ENCODE measurements at regions not wholly inside any gene's neighbourhood (a gene's known extent, or its start where the extent isn't known, plus 50 kb on each side); places are given as distances from the start of the nearest gene placed in this dataset.

- H3K9me3 Mint-ChIP-seq (ENCODE audit: low read depth, unreplicated experiment), result no peaks in the 10 kb centered on the region
- H3K27me3 Mint-ChIP-seq (ENCODE audit: unreplicated experiment), result no peaks in the 10 kb centered on the region
- CTCF ChIA-PET, result no interaction called here
- H3K36me3 Mint-ChIP-seq (ENCODE audit: insufficient read depth, unreplicated experiment), result no peaks in the 10 kb centered on the region
- no TSS peak for BruUV-seq (replicated peaks)
- H3K4me3 Mint-ChIP-seq (ENCODE audit: low read depth, unreplicated experiment), result no peak overlapping the region
- no peak overlapping the region for H3K27ac Mint-ChIP-seq (ENCODE audit: unreplicated experiment)
- intact Hi-C loops (cut with micrococcal nuclease; ENCODE audit: unreplicated experiment), result no loop called here
- no peak for TF ChIP-seq CTCF (IDR thresholded peaks at IDR 0.05; ENCODE audit: unreplicated experiment)
- H3K4me1 Mint-ChIP-seq (ENCODE audit: low read depth, unreplicated experiment), result no peaks in the 10 kb centered on the region
- DNase-seq, result no peak
Measured at GRCh38 chr4:145307120-145307519, 126.7 kb upstream of the OTUD4 start.

GRCh38 chr4:145302725-145303124, 122.3 kb upstream of the OTUD4 start:
- TF ChIP-seq CTCF (IDR thresholded peaks at IDR 0.05; ENCODE audit: unreplicated experiment), result no peak
- no peaks in the 10 kb centered on the region for H3K4me1 Mint-ChIP-seq (ENCODE audit: low read depth, unreplicated experiment)
- no peak overlapping the region for H3K27ac Mint-ChIP-seq (ENCODE audit: unreplicated experiment)
- H3K9me3 Mint-ChIP-seq (ENCODE audit: low read depth, unreplicated experiment), result no peaks in the 10 kb centered on the region
- CTCF ChIA-PET, result no interaction called here
- intact Hi-C loops (cut with micrococcal nuclease; ENCODE audit: unreplicated experiment), result no loop called here
- H3K27me3 Mint-ChIP-seq (ENCODE audit: unreplicated experiment), result no peaks in the 10 kb centered on the region
- DNase-seq, result no peak
- H3K36me3 Mint-ChIP-seq (ENCODE audit: insufficient read depth, unreplicated experiment), result no peaks in the 10 kb centered on the region
- no peak overlapping the region for H3K4me3 Mint-ChIP-seq (ENCODE audit: low read depth, unreplicated experiment)
- no TSS peak for BruUV-seq (replicated peaks)

GRCh38 chr4:145301386-145302080, 121.1 kb upstream of the OTUD4 start:
- H3K4me1 Mint-ChIP-seq (ENCODE audit: low read depth, unreplicated experiment), result no peaks in the 10 kb centered on the region
- H3K9me3 Mint-ChIP-seq (ENCODE audit: low read depth, unreplicated experiment), result no peaks in the 10 kb centered on the region

GRCh38 chr4:145299380-145300076, 119.1 kb upstream of the OTUD4 start:
- Mint-ChIP-seq H3K36me3 (ENCODE audit: insufficient read depth, unreplicated experiment) (no peaks in the 10 kb centered on the region), H3K9me3 (ENCODE audit: low read depth, unreplicated experiment) (no peaks in the 10 kb centered on the region), H3K27me3 (ENCODE audit: unreplicated experiment) (no peaks in the 10 kb centered on the region), H3K27ac (ENCODE audit: unreplicated experiment) (no peak overlapping the region), H3K4me3 (ENCODE audit: low read depth, unreplicated experiment) (no peak overlapping the region), H3K4me1 (ENCODE audit: low read depth, unreplicated experiment) (no peaks in the 10 kb centered on the region)
- DNase-seq, result no peak
- CTCF ChIA-PET, result no interaction called here
- no peak for TF ChIP-seq CTCF (IDR thresholded peaks at IDR 0.05; ENCODE audit: unreplicated experiment)
- intact Hi-C loops (cut with micrococcal nuclease; ENCODE audit: unreplicated experiment), result no loop called here
- BruUV-seq (replicated peaks), result no TSS peak

More at GRCh38 chr4:145301386-145302080, 121.1 kb upstream of the OTUD4 start:
- no peaks in the 10 kb centered on the region for H3K27me3 Mint-ChIP-seq (ENCODE audit: unreplicated experiment)
- CTCF ChIA-PET, result no interaction called here
- TF ChIP-seq CTCF (IDR thresholded peaks at IDR 0.05; ENCODE audit: unreplicated experiment), result no peak
- no TSS peak for BruUV-seq (replicated peaks)
- no peak overlapping the region for H3K27ac Mint-ChIP-seq (ENCODE audit: unreplicated experiment)
- intact Hi-C loops (cut with micrococcal nuclease; ENCODE audit: unreplicated experiment), result no loop called here
- no peak overlapping the region for H3K4me3 Mint-ChIP-seq (ENCODE audit: low read depth, unreplicated experiment)
- DNase-seq, result no peak
- H3K36me3 Mint-ChIP-seq (ENCODE audit: insufficient read depth, unreplicated experiment), result no peaks in the 10 kb centered on the region
